Right kidney (tissue), 1 donor: ENCODE measurements at regions not wholly inside any gene's neighbourhood (a gene's known extent, or its start where the extent isn't known, plus 50 kb on each side); places are given as distances from the start of the nearest gene placed in this dataset.

Experiments used
- DNase-seq: peaks from one replicate; pipeline ENCODE4 v3.0.0-alpha.2; 2016

DNA sequence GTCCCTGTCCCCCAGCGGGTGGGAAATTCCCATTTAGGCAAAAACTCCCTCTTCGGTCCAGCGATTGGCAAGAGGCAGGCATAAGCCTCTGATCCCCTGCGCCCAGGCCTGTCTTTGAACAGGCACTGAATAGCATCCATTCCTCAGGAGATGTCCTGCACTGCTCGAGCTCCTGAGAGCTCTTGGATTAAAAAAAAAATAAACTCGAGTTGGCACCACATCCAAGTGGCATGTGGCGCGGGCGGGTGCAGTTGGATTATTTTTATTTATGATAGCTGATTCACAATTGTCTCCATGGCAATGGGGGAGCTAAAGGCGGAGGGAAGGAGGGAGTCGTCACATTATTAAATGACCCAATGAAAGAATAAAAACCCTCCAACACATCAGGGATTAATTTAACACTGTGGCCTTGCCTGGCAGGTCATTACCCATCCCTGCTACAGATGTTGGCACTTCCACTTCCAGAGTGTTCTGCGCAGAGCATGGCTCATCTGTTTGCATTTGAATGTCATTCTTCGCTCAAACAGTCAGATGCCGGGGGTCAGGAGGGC, 207.2 kb downstream of the AACS start:
- DNase-seq: no peak

DNA sequence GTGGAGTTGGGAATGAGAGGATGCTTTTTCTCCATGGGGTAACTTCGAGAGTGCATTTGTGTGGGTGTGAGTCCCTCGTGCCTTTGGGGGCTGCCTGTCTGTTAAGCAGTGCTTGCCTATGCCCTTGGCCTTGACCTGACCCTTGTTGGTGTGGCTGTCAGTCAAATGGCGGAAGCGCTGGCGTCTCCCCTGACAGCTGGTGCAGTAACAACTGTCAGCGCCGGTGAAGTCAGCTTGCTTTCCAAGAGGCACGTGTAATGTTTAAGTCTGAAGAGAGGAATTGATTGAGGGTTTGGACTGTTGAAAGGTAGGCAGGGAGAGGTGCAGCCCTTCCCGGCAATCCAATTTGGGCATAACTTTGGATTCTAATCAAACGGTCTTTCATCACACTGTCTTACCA, 211.3 kb downstream of the AACS start:
- DNase-seq: no peak

DNA sequence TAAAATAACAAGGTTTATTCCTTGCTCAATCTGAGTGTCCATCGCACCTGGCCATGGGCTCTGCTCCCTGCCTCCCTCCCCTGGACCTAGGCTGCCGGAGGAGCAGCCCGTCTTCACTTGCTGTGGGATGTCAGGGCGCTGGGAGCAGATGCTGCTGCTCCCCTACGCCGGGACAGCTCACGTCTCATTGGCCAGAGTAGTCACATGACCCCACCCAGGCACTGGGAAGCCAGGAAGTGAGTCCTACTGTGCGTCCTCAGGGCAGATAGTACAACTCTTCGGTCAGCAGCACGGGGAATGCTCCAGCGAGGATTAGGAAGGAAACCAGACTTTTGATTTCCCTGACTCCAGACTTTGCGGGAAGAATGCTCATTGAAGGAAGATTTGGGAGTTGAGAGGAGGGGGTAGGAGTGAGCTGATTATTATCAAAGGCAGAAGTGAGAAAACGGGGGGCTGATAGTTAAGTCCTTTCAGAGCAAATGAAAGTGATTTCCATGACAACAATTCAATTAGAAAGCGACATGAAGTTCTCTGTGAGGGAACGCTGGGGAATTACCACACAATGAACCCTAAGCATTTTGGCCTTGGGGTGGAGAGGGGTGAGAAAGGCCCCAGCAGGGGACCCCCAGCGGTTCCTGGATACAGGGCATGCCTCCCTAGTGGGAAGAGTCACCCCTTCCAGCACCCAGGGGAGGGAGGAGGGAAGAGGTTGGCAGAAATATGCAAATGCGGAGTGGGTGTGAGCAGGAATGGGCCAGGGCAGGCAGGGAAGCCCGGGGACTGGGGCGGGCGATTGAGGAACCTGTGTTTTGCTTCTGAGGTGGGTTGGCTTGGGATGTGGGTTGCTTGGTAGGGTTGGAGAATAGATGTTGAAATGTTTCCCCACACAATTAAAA, 215.5 kb downstream of the AACS start:
- no peak for DNase-seq

DNA sequence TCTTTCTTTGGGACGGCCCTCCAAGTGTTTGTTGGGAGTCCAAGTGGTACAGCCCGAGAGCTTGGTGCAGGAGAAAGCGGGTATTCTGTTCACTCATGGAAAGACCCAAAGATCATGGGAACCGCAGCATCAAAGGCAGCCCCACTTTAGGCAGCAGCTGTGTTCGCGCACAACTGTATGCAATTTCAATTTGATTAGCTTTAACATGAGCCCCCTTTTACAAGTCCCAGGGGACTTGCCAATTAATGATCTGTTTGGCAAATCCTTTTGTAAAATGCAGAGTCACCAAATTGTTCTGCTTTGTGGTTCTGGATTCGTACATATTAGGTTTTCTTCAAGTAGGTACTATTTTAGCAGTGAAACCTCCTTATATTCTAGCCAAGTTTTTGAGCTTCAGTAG, 217.7 kb downstream of the AACS start:
- no peak for DNase-seq

DNA sequence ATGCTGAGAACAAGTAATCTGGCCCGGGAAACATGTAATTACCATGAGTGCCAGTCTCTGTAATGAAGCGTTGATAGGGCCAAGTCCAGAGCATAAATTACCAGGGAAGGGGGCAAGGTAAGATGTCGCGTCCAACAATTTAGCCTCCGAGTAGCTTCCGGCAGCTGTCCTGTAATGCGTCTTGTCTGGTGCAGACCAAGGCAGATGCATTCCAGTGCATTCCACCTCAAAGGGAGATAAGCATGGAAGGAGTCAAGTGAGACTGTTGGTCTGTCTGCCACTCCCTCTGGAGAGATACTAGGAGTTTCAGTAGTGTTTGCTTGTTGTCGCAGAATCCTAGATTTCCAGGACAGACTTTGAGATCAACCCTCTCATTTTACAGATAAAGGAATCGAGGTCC, 218.3 kb downstream of the AACS start:
- DNase-seq: no peak

DNA sequence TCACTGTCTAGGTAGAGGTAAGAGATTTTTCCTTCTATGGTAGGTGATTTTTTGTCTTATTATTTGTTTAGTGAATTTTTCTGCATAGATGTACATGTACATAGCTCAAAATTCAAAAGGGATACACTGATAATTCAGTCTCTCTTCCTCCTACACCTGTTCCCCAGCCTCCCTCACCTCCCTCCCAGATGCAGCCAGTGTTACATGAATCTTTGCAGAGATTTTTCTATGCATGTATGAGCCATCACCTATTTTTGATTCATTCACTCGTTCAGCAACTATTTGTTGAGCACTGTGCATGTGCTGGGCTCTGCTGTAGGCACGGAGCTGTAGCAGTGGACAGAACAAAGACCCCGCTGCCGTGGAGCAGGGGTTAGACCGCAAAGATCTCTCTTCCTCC, 218.9 kb downstream of the AACS start:
- DNase-seq: no peak

DNA sequence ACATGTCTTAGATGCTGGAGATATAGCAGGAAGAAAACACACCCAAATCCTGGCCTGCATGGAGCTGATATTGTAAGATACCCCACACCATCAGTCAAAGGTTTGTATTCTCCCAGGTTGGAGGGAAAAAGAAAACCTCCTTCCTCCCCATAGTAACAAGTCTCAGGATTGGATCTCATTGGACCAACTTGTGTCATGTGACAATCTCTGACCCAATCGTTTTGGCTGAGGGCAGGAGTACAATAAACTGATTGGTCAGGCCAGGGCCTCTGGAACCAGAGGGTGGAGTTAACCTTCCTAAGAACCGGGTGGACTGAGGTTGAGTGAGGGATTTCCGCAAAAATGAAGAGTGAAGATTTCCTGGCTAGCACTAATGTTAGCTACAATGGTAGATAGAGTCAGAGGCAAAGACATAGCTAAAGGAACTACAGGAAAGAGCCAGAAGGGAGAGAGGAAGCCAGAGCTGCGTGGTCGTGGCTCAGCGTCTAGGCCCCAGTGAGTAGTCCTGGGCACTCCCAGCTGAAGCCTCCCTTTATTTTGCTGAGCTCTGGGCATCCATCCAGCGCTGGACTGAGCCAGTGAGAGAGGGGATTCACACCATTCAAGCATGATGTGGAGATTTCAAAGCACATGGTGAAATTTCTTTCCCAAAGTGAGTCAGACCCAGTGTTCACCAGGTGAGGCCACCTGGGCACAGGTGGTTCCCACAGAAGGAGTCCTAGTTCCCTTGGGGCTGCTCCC, 219.9 kb downstream of the AACS start:
- no peak for DNase-seq

DNA sequence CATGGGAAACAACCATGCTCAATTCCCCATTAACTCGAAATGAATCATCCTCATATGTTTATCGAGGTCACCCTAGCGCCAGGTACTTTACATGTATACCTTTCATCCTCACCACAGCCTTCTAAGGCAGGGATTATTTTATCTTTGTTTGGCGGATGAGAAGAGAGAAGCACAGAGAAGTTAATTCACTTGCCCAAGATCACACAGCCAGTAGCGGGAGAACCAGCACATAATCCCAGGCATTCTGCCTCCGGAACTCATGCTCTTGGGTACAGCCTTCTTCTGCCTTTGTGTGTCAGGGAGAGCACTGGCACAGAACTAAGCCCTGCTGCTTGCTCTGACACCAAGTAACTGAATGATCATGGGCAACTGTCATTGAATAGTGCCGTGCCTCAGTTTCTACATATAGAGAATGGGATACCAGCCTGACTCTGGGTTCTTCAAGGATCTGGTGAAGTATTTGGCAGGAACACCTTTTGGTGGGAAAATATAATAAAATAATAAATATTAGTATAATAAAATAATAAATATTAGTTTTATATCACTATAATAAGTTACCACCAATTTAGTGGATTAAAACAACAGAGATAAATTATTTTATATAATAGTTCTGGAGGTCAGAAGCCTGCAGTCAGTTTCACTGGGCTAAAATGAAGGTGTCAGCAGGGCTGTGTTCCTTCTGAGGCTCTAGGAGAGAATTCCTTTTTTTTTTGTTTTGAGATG, 220.9 kb downstream of the AACS start:
- DNase-seq: no peak

DNA sequence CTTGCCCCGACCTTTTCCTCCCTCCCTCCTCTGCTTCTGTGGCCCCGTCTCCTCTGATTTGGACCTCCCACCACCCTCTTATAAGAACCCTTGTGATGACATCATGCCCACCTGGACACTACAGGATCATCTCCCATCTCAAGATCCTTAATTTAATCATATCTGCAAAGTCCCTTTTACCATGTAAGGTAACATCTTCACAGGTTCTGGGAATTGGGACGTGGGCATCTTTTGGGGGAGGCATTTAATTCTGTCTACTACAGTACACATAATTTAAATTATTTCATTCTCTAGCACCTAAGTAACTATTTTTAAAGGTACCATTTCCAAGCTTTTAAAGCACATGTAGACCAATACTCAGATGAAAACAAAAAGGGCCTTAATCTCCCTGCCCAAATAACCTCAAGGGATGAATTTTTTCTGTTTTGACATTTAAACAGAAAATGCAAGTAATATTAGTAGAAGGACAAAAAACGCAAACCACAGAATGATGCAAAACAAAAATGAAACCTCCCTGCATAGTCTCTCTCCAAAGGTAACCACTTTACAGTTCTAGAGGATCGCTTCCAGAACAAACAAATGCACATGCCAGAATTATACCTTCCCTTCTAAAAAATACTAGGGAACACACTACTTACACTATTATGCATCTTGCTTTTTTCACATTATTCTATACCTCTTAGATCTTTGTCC, 222.1 kb downstream of the AACS start:
- DNase-seq: no peak

DNA sequence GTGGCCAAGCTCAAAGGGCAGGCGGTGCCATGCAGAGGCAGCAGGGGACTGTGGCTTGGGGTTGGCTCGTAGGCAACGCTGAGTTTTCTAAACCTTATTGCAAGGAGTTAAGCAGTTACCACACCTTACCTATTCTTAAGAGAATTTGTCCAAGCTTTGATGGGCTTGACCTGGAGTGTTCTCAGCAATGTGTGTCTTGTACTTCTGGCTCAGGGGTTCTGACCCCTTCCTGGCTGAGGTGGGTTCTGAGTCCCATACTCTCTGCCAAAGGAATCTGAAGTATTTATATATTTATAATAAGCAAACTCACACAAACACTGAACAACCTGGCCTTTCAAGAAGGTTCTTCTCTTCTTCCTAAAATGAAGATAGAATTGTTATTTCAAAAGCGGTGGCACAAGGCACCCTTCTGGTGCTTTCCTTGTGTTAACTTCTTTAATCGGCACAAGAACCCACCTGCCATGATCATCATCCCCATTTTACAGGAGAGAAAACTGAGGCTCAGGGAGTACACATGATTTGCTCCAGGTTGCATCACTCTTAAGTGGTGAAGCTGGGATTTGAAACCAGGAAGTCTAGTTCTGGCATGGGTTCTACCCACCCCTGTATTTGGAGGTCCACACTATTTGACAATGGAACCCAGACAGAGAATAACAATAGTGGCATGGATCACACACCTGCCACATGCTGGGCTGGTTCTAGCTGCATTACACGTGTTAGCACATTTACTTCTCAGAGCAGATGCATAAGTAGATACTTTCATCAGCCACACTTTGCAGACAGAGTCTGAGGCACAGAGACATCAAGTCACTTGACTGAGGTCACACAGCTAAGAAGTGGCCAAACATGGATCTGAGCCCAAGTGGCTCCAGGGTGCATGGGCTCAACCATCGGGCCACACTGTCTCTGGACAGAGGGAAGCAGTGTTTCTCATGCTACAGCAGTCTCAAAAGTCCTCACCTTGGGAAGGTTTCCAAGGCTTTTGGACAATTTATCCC, 224.0 kb downstream of the AACS start:
- DNase-seq: no peak

DNA sequence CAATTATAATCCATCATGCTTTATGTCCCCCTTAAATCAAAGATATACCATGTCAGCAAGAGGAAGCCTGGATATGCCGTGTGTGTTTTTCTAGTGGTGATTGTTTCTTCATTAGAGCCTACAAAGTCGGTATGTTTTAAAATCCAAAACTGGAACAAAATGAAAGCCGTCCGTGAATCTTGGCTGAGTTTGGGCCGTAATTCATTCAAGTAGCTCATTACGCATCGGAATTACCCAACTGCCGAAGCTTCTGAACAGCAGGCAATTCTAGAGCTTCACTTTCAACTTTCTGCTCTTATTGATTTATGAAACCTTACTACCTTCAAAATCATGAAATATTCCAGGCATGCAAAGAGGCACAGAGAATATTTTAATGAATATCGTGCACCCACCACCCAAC, 224.7 kb downstream of the AACS start:
- no peak for DNase-seq

DNA sequence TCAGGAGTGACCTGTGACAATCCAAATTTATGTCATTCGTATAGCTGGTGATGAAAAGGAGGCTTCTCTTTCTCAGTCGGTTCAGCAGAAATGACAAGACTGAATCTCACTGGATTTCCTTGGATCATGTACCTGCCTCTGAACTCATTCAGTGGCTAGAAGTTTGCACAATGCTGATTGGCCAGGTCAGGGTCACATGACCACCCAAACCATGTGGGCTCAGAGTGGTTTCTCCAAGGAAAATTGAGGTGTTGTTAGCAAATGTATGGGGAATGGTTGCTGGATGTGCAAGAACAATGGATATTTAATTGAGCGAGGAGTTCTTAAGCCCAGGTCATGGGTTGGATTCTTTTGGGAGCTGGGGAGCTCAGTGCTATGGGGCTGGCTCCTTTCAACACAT, 227.5 kb downstream of the AACS start:
- DNase-seq: no peak

DNA sequence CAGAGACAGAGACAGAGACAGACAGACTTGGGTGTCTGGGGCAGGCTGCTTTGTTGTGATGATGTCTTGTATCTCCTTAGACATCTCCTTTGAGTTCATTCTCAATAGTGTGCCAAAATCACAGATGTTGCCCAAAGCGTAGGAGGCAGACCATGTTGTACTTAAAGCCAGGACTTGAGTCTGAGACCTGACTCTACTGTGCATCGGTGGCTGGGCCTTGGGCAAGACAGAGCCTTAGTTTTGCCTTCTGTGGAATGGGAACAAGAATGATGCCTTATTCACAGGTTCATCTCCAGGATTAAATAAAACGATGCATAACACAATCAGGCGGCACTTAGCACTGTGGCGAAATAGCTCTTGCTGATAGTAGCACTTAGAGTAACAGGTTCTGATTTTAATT, 230.3 kb downstream of the AACS start:
- no peak for DNase-seq

DNA sequence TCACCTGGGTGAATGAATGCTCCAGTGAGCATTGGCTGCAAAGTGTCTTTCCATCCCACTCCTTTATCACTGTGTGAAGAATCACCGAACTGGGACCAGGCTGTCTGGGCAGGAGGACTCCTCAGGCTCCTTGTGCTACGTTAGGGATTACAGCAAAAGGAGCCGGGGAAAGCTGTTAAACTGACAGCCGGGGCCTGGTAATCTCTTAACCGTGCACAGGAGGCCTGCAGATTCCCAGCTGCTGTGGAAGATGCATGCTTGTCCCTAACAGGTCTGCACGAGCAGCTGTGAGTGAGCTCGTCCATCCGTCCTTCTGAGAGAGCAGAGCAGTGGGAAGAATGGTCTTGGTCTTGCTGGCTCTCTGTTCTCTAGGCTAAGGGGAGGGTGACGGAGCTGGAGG, 231.5 kb downstream of the AACS start:
- no peak for DNase-seq

DNA sequence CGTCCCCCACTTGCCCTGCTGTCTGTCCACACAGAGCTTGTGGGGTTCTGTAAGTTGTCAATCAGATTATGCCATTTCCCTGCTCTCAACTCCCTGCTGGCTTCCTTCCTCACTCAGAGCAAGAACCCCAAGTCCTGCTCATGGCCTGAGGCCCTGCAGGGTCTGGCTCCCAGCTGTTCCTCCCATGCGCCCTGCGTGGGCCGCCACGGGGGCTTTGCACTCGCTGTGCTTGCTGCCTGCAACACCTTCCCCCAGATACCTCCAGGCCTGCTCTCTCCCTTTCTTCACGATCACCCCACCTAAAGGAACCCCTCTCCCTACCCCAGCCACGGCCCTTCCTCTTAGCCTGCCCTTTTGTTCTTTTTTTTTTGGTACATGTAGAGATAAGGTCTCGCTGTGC, 234.6 kb downstream of the AACS start:
- DNase-seq: no peak

DNA sequence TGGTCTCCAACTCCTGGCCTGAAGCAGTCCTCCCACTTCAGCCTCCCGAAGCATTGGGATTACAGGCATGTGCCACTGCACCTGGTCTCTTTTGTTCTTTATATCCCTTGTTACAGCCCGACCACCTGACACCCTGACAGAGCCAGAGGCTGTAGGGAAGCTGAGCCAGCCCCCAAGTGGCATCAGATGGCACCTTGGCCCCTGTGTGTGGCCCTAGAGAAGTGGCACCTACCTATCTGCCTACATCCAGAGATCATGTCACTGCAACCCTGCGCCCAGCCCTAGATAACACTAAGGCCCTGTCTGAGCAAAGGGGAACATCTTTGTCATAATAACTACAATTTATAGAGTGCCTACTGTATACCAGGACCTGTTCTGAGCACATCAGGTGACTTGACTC, 235.0 kb downstream of the AACS start:
- no peak for DNase-seq

DNA sequence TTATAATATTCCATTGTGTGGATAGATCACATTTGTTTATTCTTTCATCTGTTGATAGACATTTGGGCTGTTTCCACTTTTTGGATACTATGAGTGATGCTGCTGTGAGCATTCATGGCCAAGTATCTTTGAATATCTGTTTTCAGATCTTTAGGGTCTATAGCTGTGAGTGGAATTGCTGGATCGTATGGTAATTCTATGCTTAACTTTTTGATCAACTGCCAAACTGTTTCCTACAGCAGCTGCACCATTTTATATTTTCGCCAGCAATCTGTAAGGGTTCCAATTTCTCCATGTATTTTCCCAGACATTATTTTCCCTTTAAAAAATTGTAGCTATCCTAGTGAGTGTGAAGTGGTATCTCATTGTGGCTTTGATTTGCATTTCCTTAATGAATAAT, 238.1 kb downstream of the AACS start:
- no peak for DNase-seq

DNA sequence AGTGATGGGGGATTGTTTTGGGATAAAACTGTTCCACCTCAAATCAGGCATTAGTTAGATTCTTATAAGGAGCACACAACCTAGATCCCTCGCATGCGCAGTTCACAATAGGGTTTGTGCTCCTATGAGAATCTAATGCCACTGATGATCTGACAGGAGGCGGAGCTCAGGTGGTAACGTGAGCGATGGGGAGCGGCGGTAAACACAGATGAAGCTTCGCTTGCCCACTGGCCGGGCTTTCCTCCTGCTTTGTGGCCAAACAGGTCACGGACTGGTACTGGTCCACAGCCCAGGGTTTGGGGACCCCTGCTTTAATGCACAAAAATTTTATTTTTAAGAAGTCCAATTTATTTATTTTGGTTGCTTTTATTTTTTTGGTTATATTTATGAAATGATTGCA, 238.8 kb downstream of the AACS start:
- DNase-seq: no peak

DNA sequence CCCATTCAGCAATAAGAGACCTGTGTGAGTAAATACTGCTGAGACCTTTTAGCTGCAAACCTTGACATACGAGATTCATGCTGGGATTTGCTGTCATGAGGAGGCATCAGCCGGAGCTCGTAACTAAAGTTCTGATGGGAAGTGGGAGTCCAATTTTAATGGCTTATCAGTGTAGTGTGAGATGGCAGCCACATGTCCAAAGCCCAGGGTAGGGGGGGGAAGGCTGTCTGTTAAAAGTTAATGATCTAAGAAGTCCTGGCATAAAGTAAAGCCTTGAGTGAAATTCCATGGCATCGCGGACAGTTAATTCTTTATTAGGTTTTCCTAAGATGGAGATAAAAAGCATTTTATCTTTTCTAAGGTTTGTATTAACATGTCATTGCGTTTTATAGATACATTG, 240.0 kb downstream of the AACS start:
- no peak for DNase-seq

DNA sequence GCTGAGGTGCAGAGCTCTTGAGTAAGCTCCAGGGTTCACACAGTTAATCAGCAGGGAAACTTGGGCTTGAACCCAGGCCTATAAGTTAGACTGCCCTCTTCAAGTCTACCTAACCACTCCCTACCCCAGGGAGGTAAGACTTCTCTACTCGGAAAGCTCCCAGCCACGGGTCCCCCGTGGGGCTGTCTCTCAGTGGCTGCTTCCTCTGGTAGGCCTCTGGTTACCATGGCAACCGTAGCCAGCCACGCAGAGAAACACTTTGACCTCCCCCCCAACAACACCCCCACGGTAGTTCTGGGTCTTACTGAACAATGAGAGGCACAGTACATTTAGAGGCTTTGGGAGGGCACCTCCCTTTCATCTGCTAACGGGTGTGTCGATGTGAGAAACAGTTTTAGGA, 245.2 kb downstream of the AACS start:
- no peak for DNase-seq

DNA sequence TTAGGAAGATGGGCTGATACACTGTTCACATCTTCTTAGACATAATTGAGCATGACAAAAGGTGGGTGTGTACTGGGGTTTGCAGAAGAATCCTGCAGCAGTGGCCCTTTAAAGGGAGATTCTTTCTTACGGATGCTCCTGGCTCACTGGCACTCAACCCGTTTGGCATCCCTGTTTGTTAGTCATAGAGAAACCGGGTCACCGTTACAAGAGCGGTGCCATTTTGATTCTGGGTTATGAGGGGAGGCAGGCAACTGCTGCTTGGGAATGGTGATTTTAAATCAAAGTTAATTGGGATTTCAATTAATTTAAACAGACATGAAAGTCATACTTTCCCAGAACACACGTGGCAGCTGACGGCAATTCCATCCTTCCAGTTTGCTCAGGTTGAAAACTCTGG, 245.8 kb downstream of the AACS start:
- no peak for DNase-seq
